Gastroesophageal sphincter (tissue), 3 donors: ENCODE measurements at regions not wholly inside any gene's neighbourhood (a gene's known extent, or its start where the extent isn't known, plus 50 kb on each side); places are given as distances from the start of the nearest gene placed in this dataset.

Experiments
- POLR2A ChIP-seq, 2 donors: fragments of 450-650 bp; IDR thresholded peaks; one replicate each; pipeline ENCODE4 v1.6.1; 2017; ENCODE audit warnings: antibody characterized with exemption in 2 of 2, mild to moderate bottlenecking in 2 of 2, moderate library complexity in 1 of 2
- TF ChIP-seq, protein P1 (sequence below), 4 experiments: fragments of 200-600 bp in 2 of 4; fragments of 450-650 bp in 2 of 4; sonication (generic) in 1 of 4; IDR thresholded peaks; one replicate each; pipeline ENCODE4 v1.5.1; 2017 to 2019; ENCODE audit warnings: antibody characterized with exemption in 4 of 4, mild to moderate bottlenecking in 2 of 4, moderate library complexity in 2 of 4

DNA sequence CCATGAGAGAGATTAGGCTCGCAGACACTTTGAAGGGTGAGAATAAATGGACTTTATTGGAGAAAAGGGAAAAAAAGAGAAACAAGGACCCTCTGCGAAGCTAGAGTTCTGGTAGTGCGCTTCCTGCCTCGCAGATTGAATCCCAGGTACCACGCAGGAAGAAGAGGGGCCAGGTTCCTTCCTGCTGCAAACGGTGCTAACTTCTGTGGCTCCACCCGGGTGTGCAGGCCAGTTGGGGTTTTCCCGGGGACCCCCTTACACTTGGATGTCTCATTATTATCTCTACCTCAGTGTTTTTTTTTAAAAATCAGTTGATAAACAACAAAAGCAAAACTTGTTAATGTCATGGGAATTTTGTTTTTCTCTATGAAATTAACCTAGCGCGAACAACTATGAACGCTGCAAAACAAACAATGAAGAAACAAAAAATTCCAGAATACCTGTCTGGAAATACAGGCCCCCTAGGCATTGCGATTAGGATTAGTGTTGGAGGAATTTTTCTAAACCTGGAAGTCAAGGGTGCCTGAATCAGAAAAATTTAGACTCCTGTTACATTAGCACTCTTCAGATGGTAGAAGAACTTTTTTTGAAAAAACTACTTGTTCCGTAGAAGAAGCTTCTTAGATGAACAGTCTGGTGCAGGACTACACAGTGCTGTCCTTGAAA is 414.5 kb downstream of the MAN2A1 start:
- TF ChIP-seq, protein P1, sequence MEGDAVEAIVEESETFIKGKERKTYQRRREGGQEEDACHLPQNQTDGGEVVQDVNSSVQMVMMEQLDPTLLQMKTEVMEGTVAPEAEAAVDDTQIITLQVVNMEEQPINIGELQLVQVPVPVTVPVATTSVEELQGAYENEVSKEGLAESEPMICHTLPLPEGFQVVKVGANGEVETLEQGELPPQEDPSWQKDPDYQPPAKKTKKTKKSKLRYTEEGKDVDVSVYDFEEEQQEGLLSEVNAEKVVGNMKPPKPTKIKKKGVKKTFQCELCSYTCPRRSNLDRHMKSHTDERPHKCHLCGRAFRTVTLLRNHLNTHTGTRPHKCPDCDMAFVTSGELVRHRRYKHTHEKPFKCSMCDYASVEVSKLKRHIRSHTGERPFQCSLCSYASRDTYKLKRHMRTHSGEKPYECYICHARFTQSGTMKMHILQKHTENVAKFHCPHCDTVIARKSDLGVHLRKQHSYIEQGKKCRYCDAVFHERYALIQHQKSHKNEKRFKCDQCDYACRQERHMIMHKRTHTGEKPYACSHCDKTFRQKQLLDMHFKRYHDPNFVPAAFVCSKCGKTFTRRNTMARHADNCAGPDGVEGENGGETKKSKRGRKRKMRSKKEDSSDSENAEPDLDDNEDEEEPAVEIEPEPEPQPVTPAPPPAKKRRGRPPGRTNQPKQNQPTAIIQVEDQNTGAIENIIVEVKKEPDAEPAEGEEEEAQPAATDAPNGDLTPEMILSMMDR (IDR thresholded peaks at IDR 0.05) = no peak
- no peak for TF ChIP-seq POLR2A (IDR thresholded peaks at IDR 0.05)
